ENCODE measurements at regions not wholly inside any gene's neighbourhood (a gene's known extent, or its start where the extent isn't known, plus 50 kb on each side); places are given as distances from the start of the nearest gene placed in this dataset.

DNA sequence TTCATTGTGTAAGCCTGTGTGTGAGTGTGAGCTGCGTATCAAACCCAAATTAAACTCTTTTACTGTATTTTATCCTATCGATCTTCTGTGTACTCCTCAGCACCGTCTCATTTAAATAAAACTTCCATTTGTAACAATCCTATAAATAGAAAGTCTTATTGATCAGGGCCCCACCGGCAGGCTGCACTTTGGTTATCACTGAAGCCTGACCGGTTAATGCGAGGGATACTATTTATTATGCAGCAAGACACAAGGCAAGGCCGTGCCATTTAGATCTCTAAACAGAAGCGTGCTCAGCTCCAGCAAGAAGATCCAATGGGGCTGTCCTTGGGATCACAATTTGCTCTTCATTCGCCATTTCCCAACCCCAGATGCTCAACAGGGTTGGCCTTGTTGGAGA, 252.6 kb upstream of the TSHZ3 start:
- H3K27ac ChIP-seq: no peak overlapping the region
- TF ChIP-seq, protein P1, sequence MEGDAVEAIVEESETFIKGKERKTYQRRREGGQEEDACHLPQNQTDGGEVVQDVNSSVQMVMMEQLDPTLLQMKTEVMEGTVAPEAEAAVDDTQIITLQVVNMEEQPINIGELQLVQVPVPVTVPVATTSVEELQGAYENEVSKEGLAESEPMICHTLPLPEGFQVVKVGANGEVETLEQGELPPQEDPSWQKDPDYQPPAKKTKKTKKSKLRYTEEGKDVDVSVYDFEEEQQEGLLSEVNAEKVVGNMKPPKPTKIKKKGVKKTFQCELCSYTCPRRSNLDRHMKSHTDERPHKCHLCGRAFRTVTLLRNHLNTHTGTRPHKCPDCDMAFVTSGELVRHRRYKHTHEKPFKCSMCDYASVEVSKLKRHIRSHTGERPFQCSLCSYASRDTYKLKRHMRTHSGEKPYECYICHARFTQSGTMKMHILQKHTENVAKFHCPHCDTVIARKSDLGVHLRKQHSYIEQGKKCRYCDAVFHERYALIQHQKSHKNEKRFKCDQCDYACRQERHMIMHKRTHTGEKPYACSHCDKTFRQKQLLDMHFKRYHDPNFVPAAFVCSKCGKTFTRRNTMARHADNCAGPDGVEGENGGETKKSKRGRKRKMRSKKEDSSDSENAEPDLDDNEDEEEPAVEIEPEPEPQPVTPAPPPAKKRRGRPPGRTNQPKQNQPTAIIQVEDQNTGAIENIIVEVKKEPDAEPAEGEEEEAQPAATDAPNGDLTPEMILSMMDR (conservative IDR thresholded peaks at IDR 0.05): no peak

DNA sequence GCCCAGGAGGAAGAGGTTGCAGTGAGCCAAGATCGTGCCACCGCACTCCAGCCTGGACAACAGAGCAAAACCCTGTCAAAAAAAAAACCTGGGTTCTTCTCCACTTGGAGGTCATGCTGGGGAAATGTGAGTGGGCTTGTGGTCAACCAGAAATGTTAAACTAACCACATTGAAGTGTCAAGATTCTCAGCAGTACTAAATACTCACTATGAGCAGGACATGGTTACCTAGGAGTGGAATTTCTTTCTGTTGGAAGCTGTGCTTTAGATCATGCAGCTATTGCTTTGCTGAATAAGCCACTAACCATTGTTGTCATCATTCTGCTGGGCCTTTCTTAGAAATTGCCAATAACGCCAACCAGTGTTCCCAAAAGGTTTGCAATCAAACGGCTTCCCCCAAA, 253.3 kb upstream of the TSHZ3 start:
- no peak overlapping the region for H3K27ac ChIP-seq
- TF ChIP-seq, protein P1 (conservative IDR thresholded peaks at IDR 0.05): no peak

DNA sequence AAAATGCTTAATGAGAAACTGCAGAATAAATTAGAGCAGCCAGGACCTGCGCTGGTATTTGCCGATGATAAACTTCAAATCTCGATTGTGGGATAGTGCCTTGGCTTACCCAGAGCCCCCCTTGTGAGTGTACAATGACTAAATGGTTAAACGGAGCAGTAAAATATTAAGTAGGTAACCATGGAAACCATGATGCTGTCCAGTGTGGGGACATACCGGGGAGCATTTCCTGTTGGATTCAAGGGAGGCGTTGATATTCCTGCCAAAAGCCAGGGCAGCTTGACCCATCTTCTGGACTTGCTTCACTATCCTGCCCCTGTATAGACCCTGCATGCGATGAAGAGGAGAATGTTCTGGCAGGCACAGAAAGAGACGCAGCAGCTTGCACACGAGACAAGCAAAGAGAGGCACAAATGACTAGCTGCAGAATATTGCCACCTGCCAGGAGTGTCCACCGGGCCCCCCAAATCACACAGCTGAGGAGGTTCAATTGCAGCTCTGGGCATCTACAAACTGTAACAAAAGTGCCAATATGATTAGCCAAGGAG, 255.3 kb upstream of the TSHZ3 start:
- H3K27ac ChIP-seq: no peak overlapping the region
- TF ChIP-seq, protein P1 (conservative IDR thresholded peaks at IDR 0.05): no peak

DNA sequence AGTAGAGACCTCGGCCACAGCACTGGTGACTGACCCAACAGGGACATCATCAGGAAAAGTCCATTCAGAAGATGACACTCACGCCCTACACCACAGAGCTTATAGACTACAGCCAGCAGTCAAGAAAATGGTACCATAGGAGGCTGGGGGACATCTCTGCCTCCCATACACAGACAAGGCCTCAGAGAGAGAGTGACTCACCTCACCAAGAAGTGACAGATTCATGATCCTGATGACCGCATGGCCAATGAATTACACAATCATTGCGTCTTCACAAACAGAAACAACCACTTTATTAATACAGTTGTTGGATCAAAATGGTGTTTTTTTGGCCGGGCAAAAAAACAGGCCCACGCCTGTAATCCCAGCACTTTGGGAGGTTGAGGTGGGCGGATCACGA, 260.8 kb upstream of the TSHZ3 start:
- TF ChIP-seq, protein P1 (conservative IDR thresholded peaks at IDR 0.05): no peak

DNA sequence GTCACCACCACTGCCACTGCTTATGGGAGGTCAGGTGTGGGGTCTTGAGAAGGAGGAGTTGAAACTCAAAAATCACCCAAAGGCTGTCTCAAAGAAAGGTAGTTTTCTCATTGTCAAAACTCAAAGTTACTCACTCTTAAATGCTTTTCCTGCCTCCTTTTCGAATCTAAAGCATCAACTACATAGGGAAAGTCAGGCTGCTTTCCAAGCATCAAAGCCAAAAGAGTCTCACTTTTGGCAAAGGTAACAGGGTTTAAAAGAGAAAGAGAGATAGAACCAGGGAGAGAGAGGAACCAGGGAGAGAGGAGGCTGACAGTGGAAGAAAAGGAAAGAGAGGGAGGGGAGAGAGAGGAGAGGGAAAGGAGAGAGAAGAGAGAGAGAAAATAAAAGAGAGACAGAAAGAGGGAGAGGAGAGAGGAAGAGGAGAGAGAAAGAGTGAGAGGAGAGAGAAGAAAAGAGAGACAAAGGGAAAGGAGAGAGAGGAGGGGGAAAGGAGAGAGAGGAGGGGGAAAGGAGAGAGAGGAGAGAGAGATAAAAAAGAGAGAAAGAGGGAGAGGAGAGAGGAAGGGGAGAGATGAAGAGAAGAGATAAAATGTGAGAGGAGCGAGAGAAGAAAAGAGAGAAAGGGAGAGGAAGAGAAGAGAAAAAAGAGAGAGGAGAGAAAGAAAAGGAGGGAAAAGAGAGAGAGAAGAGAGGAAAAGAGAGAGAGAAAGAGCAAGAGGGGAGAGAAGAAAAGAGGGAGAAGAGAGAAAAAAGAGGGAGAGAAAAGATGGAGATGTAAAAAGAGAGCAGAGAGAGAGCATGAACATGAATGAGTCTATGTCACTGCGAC, 262.0 kb upstream of the TSHZ3 start:
- H3K27ac ChIP-seq: no peak overlapping the region
- TF ChIP-seq, protein P1 (conservative IDR thresholded peaks at IDR 0.05): no peak

More for the DNA sequence above, 260.8 kb upstream of the TSHZ3 start:
- H3K27ac ChIP-seq: no peak overlapping the region

DNA sequence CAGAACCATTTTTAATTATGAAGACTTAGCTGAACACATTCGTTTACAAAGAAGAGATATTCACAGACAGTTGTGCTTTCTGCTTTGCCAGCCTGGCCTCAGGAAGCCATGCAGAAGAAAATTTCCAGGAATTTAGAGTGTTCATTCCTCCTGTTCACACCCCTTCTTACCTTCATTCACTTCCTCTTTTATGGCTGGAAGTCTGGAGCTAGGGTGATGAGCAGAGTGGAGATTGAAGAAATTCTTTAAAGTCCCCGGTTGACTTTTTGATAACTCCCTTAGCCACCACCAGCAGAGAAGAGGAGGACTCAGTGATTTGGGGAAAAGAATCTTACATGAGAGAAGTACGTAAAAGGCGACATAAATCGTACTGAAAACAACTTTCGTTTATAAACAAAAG, 263.6 kb upstream of the TSHZ3 start:
- no peak overlapping the region for H3K27ac ChIP-seq
- TF ChIP-seq, protein P1 (conservative IDR thresholded peaks at IDR 0.05): no peak

DNA sequence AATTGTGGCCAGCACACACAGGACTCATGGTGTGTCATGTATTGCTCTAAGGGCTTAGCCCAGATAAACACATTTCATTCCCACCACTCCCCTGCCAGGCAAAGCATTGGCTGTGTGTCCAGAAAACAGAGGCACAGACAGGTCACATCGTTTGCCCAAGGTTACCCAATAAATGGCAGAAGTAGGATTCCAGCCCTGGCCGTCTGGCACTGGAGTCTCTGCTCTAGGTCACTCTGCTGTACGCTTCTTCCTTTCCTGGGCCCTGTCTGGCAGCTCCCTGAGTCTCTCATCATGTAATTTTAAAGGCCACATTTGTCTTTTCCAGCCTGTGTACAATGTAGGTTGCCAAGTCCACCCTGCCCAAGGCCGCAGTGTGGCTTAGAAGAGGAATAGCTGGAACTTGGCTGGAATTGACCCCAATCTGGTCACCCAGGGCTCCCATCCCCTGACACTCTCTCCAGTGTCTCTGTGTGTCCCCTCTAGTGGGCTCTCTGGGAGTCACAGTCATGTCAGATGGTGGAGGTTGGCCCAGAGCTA, 264.5 kb upstream of the TSHZ3 start:
- H3K27ac ChIP-seq: no peak overlapping the region
- TF ChIP-seq, protein P1 (conservative IDR thresholded peaks at IDR 0.05): 0 out of 2 replicates have a peak, but pooled peaks have one; percentile 11
